ENCODE measurements at regions not wholly inside any gene's neighbourhood (a gene's known extent, or its start where the extent isn't known, plus 50 kb on each side); places are given as distances from the start of the nearest gene placed in this dataset.
A peak's percentile ranks its signal among the peaks of the same experiment; 100 is the strongest.

- no peak for TF ChIP-seq POLR2A (IDR thresholded peaks at IDR 0.05)
- no peak for TF ChIP-seq CTCF (IDR thresholded peaks at IDR 0.05)
- Histone ChIP-seq H3K36me3 (no peaks in the 10 kb centered on the region), H3K27me3 (no peaks in the 10 kb centered on the region), H3K4me3 (no peak overlapping the region), H3K4me1 (no peaks in the 10 kb centered on the region), H3K27ac (no peak overlapping the region), H3K9me3 (peaks cover 0 to 23% (median 0%) of the 10 kb centered on the region in 12 donors)
- ATAC-seq (no peak), DNase-seq (no peak)
- intact Hi-C loops (cut with DNase I) = no loop called here
Measured at GRCh38 chr10:89879121-89879520, 177.7 kb downstream of the KIF20B start.

- Histone ChIP-seq H3K9me3 (peaks cover 0 to 5% (median 0%) of the 10 kb centered on the region in 12 donors), H3K4me1 (peaks cover 0 to 20% (median 0%) of the 10 kb centered on the region in 12 donors), H3K36me3 (no peaks in the 10 kb centered on the region), H3K27me3 (peaks cover 0 to 7% (median 0%) of the 10 kb centered on the region in 9 donors), H3K27ac (peak overlapping the region in 1 of 12 donors; percentile 54), H3K4me3 (no peak overlapping the region)
- TF ChIP-seq POLR2A (IDR thresholded peaks at IDR 0.05) (no peak), CTCF (IDR thresholded peaks at IDR 0.05) (no peak)
- DNase-seq (no peak), ATAC-seq (no peak)
- 48 to 59% (median 56%) methylated on average over 4 of the region's 4 CpGs for WGBS, 4 donors
- intact Hi-C loops (cut with DNase I) = no loop called here
Measured at GRCh38 chr10:89887406-89887805, 186.0 kb downstream of the KIF20B start.

GRCh38 chr10:89887830-89888229 is 186.4 kb downstream of the KIF20B start:
- Histone ChIP-seq H3K27ac (peak overlapping the region in 4 of 12 donors; percentile 3 to 59 (median 32)), H3K27me3 (peaks cover 0 to 7% (median 0%) of the 10 kb centered on the region in 9 donors), H3K4me1 (peaks cover 0 to 20% (median 0%) of the 10 kb centered on the region in 12 donors), H3K4me3 (no peak overlapping the region), H3K9me3 (peaks cover 0 to under 1% (median 0%) of the 10 kb centered on the region in 12 donors), H3K36me3 (no peaks in the 10 kb centered on the region)
- DNase-seq (peak in 1 of 5 donors; percentile 32), ATAC-seq (peak in 1 of 4 donors; percentile 65)
- no peak for TF ChIP-seq CTCF (IDR thresholded peaks at IDR 0.05)
- TF ChIP-seq POLR2A (IDR thresholded peaks at IDR 0.05) = no peak
- intact Hi-C loops (cut with DNase I) = no loop called here
- 56 to 78% (median 66%) methylated on average over 7 of the region's 7 CpGs for WGBS, 4 donors

GRCh38 chr10:89888321-89889070 is 187.1 kb downstream of the KIF20B start:
- 96 to 100% (median 98%) methylated on average over 1 of the region's 1 CpG for WGBS, 4 donors
- Histone ChIP-seq H3K36me3 (no peaks in the 10 kb centered on the region), H3K27ac (peak overlapping the region in 4 of 12 donors; percentile 11 to 63 (median 49)), H3K9me3 (no peaks in the 10 kb centered on the region), H3K4me3 (no peak overlapping the region), H3K4me1 (peaks cover 0 to 20% (median 0%) of the 10 kb centered on the region in 12 donors), H3K27me3 (peaks cover 0 to 7% (median 0%) of the 10 kb centered on the region in 9 donors)
- ATAC-seq = peak in 2 of 4 donors; percentile 29 to 77
- TF ChIP-seq POLR2A (IDR thresholded peaks at IDR 0.05) = no peak
- DNase-seq = no peak
- intact Hi-C loops (cut with DNase I) = no loop called here

Data from heart left ventricle (tissue), 16 donors.